ENCODE measurements at regions not wholly inside any gene's neighbourhood (a gene's known extent, or its start where the extent isn't known, plus 50 kb on each side); places are given as distances from the start of the nearest gene placed in this dataset.

DNA sequence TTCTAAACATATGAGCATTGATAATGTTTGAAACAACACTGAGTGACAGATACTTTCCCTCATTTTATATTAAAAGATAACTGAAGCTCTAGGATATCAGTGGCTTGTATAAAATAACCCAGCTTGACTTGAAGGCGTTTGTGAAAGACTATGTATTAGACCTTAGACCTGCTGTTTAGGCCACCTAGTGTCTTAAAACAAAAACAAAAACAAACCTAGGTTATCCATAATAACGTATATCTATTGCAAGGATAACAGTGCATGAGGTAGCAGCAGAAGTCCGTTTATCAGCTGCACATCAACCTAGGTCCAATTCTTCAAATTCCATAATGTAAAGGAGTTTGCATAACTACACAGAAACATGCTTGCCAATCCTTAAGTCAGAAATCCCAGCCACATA, 79.5 kb upstream of the MAP2 start:
- Histone ChIP-seq H3K36me3 (no peaks in the 10 kb centered on the region), H3K27ac (no peak overlapping the region), H3K9me3 (no peaks in the 10 kb centered on the region), H3K4me3 (no peak overlapping the region), H3K4me1 (no peaks in the 10 kb centered on the region), H3K27me3 (peaks cover 6% of the 10 kb centered on the region)
- TF ChIP-seq CTCF (IDR thresholded peaks at IDR 0.05): no peak
- ATAC-seq (no peak), DNase-seq (no peak)
- intact Hi-C loops (cut with DNase I): no loop called here

DNA sequence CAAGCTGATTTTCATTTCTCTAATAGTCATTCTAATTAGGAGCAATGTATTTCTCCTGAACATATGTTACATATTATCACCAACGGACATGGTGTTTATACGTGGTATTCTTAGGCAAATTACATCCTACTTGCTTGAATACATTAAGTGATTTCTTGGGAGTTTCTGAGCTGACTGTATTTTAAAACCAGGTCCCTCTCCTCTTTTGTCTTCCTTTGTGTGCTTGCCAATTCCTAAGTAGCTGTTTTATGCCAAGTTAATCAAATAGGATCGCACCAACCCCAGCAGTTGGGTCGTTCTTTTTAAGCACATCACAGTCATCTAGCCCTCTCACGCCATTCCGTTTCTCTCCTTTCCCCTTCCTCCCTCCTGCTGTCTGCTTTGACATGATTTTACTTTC, 75.4 kb upstream of the MAP2 start:
- intact Hi-C loops (cut with DNase I): no loop called here
- ATAC-seq: no peak
- no peak for TF ChIP-seq CTCF (IDR thresholded peaks at IDR 0.05)

GRCh38 chr2:209351636-209352035, 72.2 kb upstream of the MAP2 start:
- no peak for TF ChIP-seq CTCF (IDR thresholded peaks at IDR 0.05)
- Histone ChIP-seq H3K4me3 (no peak overlapping the region), H3K27me3 (no peaks in the 10 kb centered on the region), H3K4me1 (no peaks in the 10 kb centered on the region), H3K36me3 (no peaks in the 10 kb centered on the region), H3K9me3 (no peaks in the 10 kb centered on the region), H3K27ac (no peak overlapping the region)
- DNase-seq: no peak
- intact Hi-C loops (cut with DNase I): no loop called here
- no peak for ATAC-seq

More for the DNA sequence above, 75.4 kb upstream of the MAP2 start:
- no peaks in the 10 kb centered on the region for H3K4me1 ChIP-seq
- DNase-seq: no peak
- H3K4me3 ChIP-seq: no peak overlapping the region
- no peak overlapping the region for H3K27ac ChIP-seq
- H3K9me3 ChIP-seq: no peaks in the 10 kb centered on the region
- no peaks in the 10 kb centered on the region for H3K36me3 ChIP-seq
- no peaks in the 10 kb centered on the region for H3K27me3 ChIP-seq

DNA sequence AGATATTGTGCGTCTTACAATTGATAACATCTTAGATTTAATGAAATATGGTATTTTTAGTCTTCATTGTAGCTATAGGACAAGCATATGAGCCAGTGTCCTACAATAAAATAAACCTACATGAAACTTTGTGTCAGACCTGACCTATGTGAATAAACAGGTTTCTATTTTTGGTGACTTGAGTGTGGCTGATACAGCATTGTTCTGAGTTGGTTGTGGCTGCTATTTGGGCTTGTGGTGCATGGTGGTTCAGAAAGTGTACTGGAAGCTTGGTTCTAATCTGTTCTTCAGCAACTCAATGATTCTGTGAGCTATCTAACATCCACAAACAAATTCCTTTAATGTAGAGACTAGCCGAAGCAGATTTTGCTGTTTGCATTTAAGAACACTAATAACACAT, 64.9 kb upstream of the MAP2 start:
- H3K9me3 ChIP-seq: no peaks in the 10 kb centered on the region
- no peak for TF ChIP-seq CTCF (IDR thresholded peaks at IDR 0.05)
- ATAC-seq: no peak
- no peaks in the 10 kb centered on the region for H3K27me3 ChIP-seq
- intact Hi-C loops (cut with DNase I): no loop called here
- H3K36me3 ChIP-seq: no peaks in the 10 kb centered on the region
- no peak overlapping the region for H3K27ac ChIP-seq
- no peak for DNase-seq
- H3K4me3 ChIP-seq: no peak overlapping the region
- no peaks in the 10 kb centered on the region for H3K4me1 ChIP-seq

DNA sequence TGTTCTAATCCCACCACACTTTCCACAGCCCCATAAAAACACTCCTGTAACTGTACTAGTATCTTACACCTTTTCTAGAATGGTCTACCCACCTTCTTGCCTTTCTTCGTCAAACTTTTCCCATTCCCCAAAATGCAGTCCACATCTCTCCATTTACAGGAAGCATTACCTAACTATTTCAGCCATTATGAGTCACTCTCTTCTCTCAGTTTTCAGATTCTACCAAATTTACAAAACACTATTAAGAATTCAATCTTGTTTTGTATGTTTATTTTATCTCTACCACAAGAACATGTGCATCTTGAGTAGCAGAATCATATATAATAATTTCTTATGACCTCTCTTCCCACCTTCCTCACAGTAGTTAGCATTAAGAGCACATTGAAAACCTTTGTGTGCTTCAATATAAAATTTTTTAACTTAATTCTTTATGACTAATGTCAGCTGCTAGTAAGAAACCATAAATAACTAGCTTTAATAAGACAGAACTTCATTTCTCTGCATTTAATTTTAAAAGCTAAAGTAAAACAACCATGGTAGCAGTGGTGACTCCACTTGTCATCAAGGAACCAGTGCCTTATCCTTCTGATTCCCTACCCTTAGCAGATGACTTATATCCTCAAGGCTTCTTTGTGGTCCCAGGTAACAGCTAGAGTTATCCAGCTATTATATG, 56.6 kb upstream of the MAP2 start:
- ATAC-seq: no peak
- intact Hi-C loops (cut with DNase I): no loop called here

More for the DNA sequence above, 56.6 kb upstream of the MAP2 start:
- H3K36me3 ChIP-seq: no peaks in the 10 kb centered on the region
- no peak overlapping the region for H3K4me3 ChIP-seq
- H3K4me1 ChIP-seq: no peaks in the 10 kb centered on the region
- no peaks in the 10 kb centered on the region for H3K27me3 ChIP-seq
- TF ChIP-seq CTCF (IDR thresholded peaks at IDR 0.05): no peak
- H3K9me3 ChIP-seq: no peaks in the 10 kb centered on the region
- H3K27ac ChIP-seq: no peak overlapping the region
- no peak for DNase-seq
